Chondrocyte (in vitro differentiated cells): ENCODE measurements at regions not wholly inside any gene's neighbourhood (a gene's known extent, or its start where the extent isn't known, plus 50 kb on each side); places are given as distances from the start of the nearest gene placed in this dataset.
"Not testable (repeated sequence)": the region's sequence is repeated elsewhere in the genome, so short reads cannot be mapped to it uniquely, and the experiment has no call there.

Source experiments
- DNase-seq: peaks from one replicate; pipeline ENCODE4 v3.0.0; 2021; ENCODE audit warnings: mixed read lengths, low spot score
- H3K27ac Mint-ChIP-seq: one replicate; pipeline ENCODE4 v1.8.0; 2021; ENCODE audit warnings: mild to moderate bottlenecking, moderate library complexity, mixed read lengths; ENCODE audit not compliant: unreplicated experiment
- H3K27me3 Mint-ChIP-seq: 2 replicates; pipeline ENCODE4 v1.8.0; 2021; ENCODE audit warnings: low read depth, mixed read lengths
- H3K36me3 Mint-ChIP-seq: 2 replicates; pipeline ENCODE4 v1.8.0; 2021; ENCODE audit warnings: low read depth, mixed read lengths
- H3K4me1 Mint-ChIP-seq: 2 replicates; pipeline ENCODE4 v1.8.0; 2021; ENCODE audit warnings: low read depth, mild to moderate bottlenecking, mixed read lengths
- H3K4me3 Mint-ChIP-seq: one replicate; pipeline ENCODE4 v1.8.0; 2021; ENCODE audit warnings: mild to moderate bottlenecking, moderate library complexity, mixed read lengths; ENCODE audit not compliant: unreplicated experiment
- H3K9me3 Mint-ChIP-seq: 2 replicates; pipeline ENCODE4 v1.8.0; 2021; ENCODE audit warnings: low read depth, mixed read lengths
- TF ChIP-seq, protein P1 (sequence below): fragments of 200-600 bp; sonication (generic); IDR thresholded peaks from 2 replicates; pipeline ENCODE4 v1.5.0; 2021; ENCODE audit warnings: antibody characterized with exemption, mild to moderate bottlenecking, moderate library complexity

DNA sequence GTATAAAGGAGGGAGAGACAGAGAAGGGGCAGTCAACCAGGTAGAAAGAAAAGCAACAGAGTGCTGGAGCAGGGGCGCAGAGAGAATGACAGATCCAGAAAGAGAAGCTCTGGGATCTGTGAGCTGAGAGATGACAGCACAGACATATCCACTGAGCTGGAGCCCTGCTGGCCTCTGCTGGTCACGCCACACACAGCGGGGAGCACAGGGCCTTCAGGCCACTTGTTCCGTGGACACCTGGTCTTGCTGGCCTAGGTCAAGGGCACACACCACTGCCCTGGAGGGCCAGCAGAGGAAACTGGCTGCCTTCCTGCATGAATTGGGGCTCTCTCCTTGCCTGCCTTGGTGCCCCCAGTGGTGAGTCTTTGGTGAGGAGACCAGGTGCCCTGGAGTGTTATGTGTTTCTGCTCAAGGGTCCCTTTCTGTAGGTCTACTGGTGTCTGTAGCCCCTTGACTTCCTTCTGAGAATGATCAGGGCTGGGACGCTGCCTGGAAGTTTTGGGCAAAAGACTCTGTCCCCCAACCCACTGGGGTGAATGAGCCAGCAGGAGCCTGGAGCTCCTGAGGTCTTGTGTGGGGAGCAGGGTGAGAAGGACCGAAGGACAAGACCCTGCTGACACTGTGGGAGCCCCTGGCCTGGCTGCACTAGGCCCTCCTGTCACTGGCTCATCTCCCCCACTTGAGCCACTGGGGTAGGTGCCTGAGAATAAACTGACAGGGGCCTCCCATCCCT, 59.2 kb upstream of the ADAMTS2 start:
- H3K27ac Mint-ChIP-seq = no peak overlapping the region
- H3K27me3 Mint-ChIP-seq = no peaks in the 10 kb centered on the region
- H3K4me3 Mint-ChIP-seq = no peak overlapping the region
- TF ChIP-seq, protein P1, sequence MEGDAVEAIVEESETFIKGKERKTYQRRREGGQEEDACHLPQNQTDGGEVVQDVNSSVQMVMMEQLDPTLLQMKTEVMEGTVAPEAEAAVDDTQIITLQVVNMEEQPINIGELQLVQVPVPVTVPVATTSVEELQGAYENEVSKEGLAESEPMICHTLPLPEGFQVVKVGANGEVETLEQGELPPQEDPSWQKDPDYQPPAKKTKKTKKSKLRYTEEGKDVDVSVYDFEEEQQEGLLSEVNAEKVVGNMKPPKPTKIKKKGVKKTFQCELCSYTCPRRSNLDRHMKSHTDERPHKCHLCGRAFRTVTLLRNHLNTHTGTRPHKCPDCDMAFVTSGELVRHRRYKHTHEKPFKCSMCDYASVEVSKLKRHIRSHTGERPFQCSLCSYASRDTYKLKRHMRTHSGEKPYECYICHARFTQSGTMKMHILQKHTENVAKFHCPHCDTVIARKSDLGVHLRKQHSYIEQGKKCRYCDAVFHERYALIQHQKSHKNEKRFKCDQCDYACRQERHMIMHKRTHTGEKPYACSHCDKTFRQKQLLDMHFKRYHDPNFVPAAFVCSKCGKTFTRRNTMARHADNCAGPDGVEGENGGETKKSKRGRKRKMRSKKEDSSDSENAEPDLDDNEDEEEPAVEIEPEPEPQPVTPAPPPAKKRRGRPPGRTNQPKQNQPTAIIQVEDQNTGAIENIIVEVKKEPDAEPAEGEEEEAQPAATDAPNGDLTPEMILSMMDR = peak; percentile 74
- H3K36me3 Mint-ChIP-seq = peaks cover 2% of the 10 kb centered on the region
- peak; percentile 62 for DNase-seq
- peaks cover 27% of the 10 kb centered on the region for H3K9me3 Mint-ChIP-seq
- H3K4me1 Mint-ChIP-seq = peaks cover 6% of the 10 kb centered on the region

DNA sequence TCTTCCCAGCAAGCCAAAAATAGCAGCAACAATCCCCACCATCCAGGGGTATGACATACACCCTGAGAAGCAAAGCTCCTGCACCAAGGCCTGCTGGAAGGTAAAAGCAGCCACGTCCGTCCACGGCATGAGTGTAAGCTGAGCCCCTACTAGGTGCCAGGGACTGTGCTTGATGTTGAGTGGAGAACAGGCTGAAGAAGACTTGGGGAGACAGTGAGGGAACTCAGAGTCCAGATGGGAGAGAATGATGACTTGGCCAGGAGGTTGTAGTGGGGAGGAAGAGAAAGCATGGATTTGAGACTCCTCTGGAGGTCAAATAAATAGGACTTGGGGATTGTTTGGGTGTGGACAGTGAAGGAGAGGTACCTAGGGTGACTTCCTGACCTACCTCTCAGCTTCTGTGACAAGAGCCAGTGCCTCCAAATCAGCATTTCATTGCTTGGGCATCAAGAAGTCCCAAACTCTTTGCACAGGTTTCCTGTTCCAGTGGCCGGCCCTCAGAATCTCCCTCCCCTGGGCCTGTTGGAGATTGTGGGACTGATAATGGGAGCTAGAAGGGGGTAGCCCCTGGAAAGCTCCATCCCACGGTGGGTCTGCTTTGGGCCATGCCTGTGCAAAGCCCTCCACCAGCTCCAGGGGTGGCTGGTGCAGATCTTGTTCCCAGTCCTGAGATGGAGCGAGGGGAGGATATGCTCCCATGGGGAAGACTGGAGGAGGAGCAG, 58.3 kb upstream of the ADAMTS2 start:
- Mint-ChIP-seq H3K9me3 (peaks cover 31% of the 10 kb centered on the region), H3K36me3 (peaks cover 2% of the 10 kb centered on the region), H3K4me3 (no peak overlapping the region), H3K27ac (no peak overlapping the region), H3K27me3 (no peaks in the 10 kb centered on the region), H3K4me1 (peaks cover 6% of the 10 kb centered on the region)
- DNase-seq = peak; percentile 79
- TF ChIP-seq, protein P1 = no peak

DNA sequence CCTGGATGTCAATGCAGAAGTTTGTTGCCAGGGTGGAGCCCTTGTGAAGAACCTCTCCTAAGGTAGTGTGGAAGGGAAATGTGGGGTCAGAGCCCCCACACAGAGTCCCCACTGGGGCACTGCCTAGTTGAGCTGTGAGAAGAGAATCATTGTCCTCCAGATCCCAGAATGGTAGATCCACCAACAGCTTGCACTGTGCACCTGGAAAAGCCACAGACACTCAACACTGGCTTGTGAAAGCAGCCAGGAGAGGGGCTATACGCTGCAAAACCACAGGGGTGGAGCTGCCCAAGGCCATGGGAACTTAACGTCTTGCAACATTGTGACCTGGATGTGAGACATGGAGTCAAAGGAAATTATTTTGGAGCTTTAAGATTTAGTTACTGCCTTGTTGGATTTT, 55.2 kb upstream of the ADAMTS2 start:
- not testable (repeated sequence) for H3K4me1 Mint-ChIP-seq, H3K4me3 Mint-ChIP-seq, H3K36me3 Mint-ChIP-seq, H3K27ac Mint-ChIP-seq, H3K27me3 Mint-ChIP-seq
- peaks cover 37% of the 10 kb centered on the region for H3K9me3 Mint-ChIP-seq
- DNase-seq = peak; percentile 12

DNA sequence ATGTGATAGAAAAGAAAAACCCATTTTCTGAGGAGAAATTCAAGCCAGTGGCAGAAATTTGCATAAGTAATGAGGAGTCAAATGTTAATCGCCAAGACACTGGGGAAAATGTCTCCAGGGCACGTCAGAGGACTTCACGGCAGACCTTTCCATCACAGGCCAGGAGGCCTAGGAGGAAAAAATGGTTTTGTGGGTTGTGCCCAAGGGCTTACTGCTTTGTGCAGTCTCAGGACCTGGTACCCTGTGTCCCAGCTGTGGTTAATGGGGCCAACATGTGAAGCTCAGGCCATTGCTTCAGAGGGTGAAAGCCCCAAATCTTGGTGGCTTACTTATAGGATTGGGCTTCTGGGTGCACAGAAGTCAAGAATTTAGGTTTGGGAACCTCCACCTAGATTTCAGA, 54.8 kb upstream of the ADAMTS2 start:
- H3K27me3 Mint-ChIP-seq = no peaks in the 10 kb centered on the region
- H3K4me3 Mint-ChIP-seq = no peak overlapping the region
- peaks cover 40% of the 10 kb centered on the region for H3K9me3 Mint-ChIP-seq
- H3K4me1 Mint-ChIP-seq = no peaks in the 10 kb centered on the region
- peaks cover 2% of the 10 kb centered on the region for H3K36me3 Mint-ChIP-seq
- DNase-seq = peak; percentile 12
- TF ChIP-seq, protein P1 = no peak
- H3K27ac Mint-ChIP-seq = no peak overlapping the region

DNA sequence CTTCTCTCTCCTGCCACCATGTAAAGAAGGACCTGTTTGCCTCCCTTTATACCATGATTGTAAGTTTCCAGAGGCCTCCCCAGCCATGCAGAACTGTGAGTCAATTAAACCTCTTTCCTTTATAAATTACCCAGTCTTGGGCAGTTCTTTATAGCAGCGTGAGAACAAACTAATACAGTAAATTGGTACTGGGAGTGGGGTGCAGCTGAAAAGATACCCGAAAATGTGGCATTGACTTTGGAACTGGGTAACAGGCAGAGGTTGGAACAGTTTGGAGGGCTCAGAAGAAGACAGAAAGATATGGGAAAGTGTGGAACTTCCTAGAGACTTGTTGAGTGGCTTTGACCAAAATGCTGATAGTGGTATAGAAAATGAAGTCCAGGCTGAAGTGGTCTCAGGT, 54.1 kb upstream of the ADAMTS2 start:
- H3K9me3 Mint-ChIP-seq = peaks cover 40% of the 10 kb centered on the region
- H3K36me3 Mint-ChIP-seq = not testable (repeated sequence)

DNA sequence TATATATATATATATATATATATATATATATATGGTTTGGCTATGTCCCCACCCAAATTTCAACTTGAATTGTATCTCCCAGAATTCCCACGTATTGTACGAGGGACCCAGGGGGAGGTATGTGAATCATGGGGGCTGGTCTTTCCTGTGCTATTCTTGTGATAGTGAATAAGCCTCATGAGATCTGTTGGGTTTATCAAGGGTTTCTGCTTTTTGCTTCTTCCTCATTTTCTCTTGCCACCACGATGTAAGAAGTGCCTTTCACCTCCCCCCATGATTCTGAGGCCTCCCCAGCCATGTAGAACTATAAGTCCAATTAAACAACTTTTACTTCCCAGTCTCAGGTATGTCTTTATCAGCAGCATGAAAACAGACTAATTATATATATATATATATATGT, 52.3 kb upstream of the ADAMTS2 start:
- H3K4me1 Mint-ChIP-seq = no peaks in the 10 kb centered on the region
- H3K9me3 Mint-ChIP-seq = peaks cover 49% of the 10 kb centered on the region
- no peak for DNase-seq
- no peak overlapping the region for H3K4me3 Mint-ChIP-seq
- peaks cover 5% of the 10 kb centered on the region for H3K36me3 Mint-ChIP-seq
- no peaks in the 10 kb centered on the region for H3K27me3 Mint-ChIP-seq
- no peak overlapping the region for H3K27ac Mint-ChIP-seq
- TF ChIP-seq, protein P1 = no peak

More for the DNA sequence above, 54.1 kb upstream of the ADAMTS2 start:
- not testable (repeated sequence) for H3K27ac Mint-ChIP-seq, H3K27me3 Mint-ChIP-seq, DNase-seq, H3K4me1 Mint-ChIP-seq, H3K4me3 Mint-ChIP-seq
